Suprapubic skin (tissue), 3 donors: ENCODE measurements at regions not wholly inside any gene's neighbourhood (a gene's known extent, or its start where the extent isn't known, plus 50 kb on each side); places are given as distances from the start of the nearest gene placed in this dataset.

ENCODE experiments used
- CTCF ChIP-seq, 2 donors: fragments of 200-600 bp in 1 of 2; fragments of 450-650 bp in 1 of 2; sonication (generic) in 1 of 2; IDR thresholded peaks; one replicate each; pipeline ENCODE4 v1.5.1; 2016 to 2019; ENCODE audit warnings: antibody characterized with exemption in 2 of 2, mild to moderate bottlenecking in 1 of 2, moderate library complexity in 1 of 2
- POLR2AphosphoS5 ChIP-seq, 3 donors: sonication (generic); formaldehyde crosslinking; IDR thresholded peaks; one replicate each; pipeline ENCODE4 v1.6.1; 2017; ENCODE audit warnings: antibody characterized with exemption in 3 of 3

DNA sequence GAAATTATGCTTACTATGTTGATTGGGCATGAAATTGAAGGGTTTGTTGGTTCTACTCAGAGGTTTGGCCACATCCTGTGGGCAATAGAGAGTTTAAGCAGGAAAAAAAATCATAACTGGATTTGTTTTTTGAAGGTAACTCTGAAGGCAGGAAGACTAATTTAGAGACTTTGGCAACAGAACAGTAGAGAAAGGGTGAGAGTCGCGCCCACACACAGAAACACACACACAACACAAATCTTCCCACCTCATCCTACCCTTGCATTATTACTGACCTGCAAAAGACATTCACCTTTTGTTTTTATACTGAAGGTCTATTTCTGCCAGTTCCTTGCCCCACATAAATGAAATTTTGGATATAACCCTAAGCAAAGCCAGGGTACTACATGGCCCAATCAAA lies 270.6 kb downstream of the TBL1XR1 start:
- TF ChIP-seq CTCF (IDR thresholded peaks at IDR 0.05) (no peak), POLR2AphosphoS5 (IDR thresholded peaks at IDR 0.05) (no peak)
